K562 (cell line): ENCODE measurements at regions not wholly inside any gene's neighbourhood (a gene's known extent, or its start where the extent isn't known, plus 50 kb on each side); places are given as distances from the start of the nearest gene placed in this dataset.

Experiments
- E2F3 ChIP-seq: fragments of 250-450 bp; sonication (Bioruptor Pico); IDR thresholded peaks from 2 replicates; pipeline ENCODE4 v1.4.0; 2020; ENCODE audit warnings: mild to moderate bottlenecking
- ESRRA ChIP-seq: fragments of 450-650 bp; IDR thresholded peaks from 2 replicates; pipeline ENCODE4 v1.6.1; 2014; ENCODE audit warnings: low read depth, mild to moderate bottlenecking, moderate library complexity, borderline replicate concordance
- FOXM1 ChIP-seq, 2 experiments: fragments of 450-650 bp in 1 of 2; sonication (generic) in 1 of 2; formaldehyde crosslinking in 1 of 2; IDR thresholded peaks; 2 replicates each; pipeline versions ENCODE4 v1.6.1 to v1.9.0; 2017 to 2022; ENCODE audit warnings: low read depth in 2 of 2, mild to moderate bottlenecking in 2 of 2, missing genetic modification reagents in 1 of 2, moderate library complexity in 1 of 2
- GTF2F1 ChIP-seq: IDR thresholded peaks from 2 replicates; pipeline ENCODE4 v1.6.1; 2011; ENCODE audit warnings: low read depth, low read length, improper control_type of control experiment
- NR0B1 ChIP-seq: fragments of 450-650 bp; IDR thresholded peaks from one replicate; pipeline ENCODE4 v1.6.1; 2018; ENCODE audit warnings: mild to moderate bottlenecking, moderate library complexity; ENCODE audit not compliant: partially characterized antibody
- ZNF184 ChIP-seq: sonication (generic); formaldehyde crosslinking; IDR thresholded peaks from 2 replicates; pipeline ENCODE4 v1.5.0; 2020; ENCODE audit warnings: missing genetic modification reagents
- ZNF277 ChIP-seq: fragments of 250-450 bp; sonication (Bioruptor Pico); IDR thresholded peaks from 2 replicates; pipeline ENCODE4 v1.8.0; 2022; ENCODE audit warnings: inconsistent platforms, mild to moderate bottlenecking, moderate library complexity, borderline replicate concordance
- ZNF592 ChIP-seq: fragments of 450-650 bp; IDR thresholded peaks from 2 replicates; pipeline ENCODE4 v1.6.1; 2017; ENCODE audit warnings: antibody characterized with exemption, mild to moderate bottlenecking
- ZNF699 ChIP-seq: fragments of 250-450 bp; sonication (Bioruptor Pico); IDR thresholded peaks from 2 replicates; pipeline ENCODE4 v1.8.0; 2021; ENCODE audit warnings: mild to moderate bottlenecking, moderate library complexity; ENCODE audit not compliant: insufficient replicate concordance

- no peak for TF ChIP-seq ZNF592
- TF ChIP-seq NR0B1: no peak
- TF ChIP-seq ZNF699 (CRISPR knock-in tag): no peak
- no peak for TF ChIP-seq GTF2F1
- no peak for TF ChIP-seq E2F3 (CRISPR knock-in tag)
- no peak for TF ChIP-seq FOXM1 (IDR thresholded peaks at IDR 0.05; ENCODE audit: low read depth)
- no peak for TF ChIP-seq FOXM1 (CRISPR knock-in tag; IDR thresholded peaks at IDR 0.05; ENCODE audit: low read depth)
- no peak for TF ChIP-seq ZNF277 (CRISPR knock-in tag)
- no peak for TF ChIP-seq ESRRA
- no peak for TF ChIP-seq ZNF184 (CRISPR knock-in tag)
Observed at GRCh38 chr10:8438603-8439002, 384.1 kb downstream of the GATA3 start (continued).
